MM.1S (cell line): ENCODE measurements at regions not wholly inside any gene's neighbourhood (a gene's known extent, or its start where the extent isn't known, plus 50 kb on each side); places are given as distances from the start of the nearest gene placed in this dataset.

ENCODE experiments used
- DNase-seq: peaks from one replicate; pipeline ENCODE4 v3.0.0-alpha.2; 2015
- H2AFZ ChIP-seq: fragments of 300-600 bp; sonication (generic); 2 replicates; pipeline ENCODE4 v1.6.0; 2016; ENCODE audit warnings: antibody characterized with exemption, low read length
- H3F3A ChIP-seq: fragments of 300-600 bp; sonication (generic); 2 replicates; pipeline ENCODE4 v1.6.1; 2016; ENCODE audit warnings: mild to moderate bottlenecking, antibody characterized with exemption, low read length, moderate library complexity, mixed read lengths; ENCODE audit not compliant: insufficient read depth
- H3K27ac ChIP-seq: fragments of 300-600 bp; sonication (generic); 2 replicates; pipeline ENCODE4 v1.5.1; 2016; ENCODE audit warnings: mild to moderate bottlenecking, low read length
- H3K27me3 ChIP-seq: fragments of 300-600 bp; sonication (generic); replicated peaks from 2 replicates; pipeline ENCODE4 v1.6.0; 2016; ENCODE audit warnings: low read length; ENCODE audit not compliant: insufficient read depth
- H3K36me3 ChIP-seq: fragments of 300-600 bp; sonication (generic); replicated peaks from 2 replicates; pipeline ENCODE4 v1.6.1; 2016; ENCODE audit warnings: mild to moderate bottlenecking, low read length, mixed read lengths; ENCODE audit not compliant: insufficient read depth
- H3K4me1 ChIP-seq: fragments of 300-600 bp; sonication (generic); 2 replicates; pipeline ENCODE4 v1.6.1; 2016; ENCODE audit warnings: low read length, mixed read lengths
- H3K4me2 ChIP-seq: fragments of 300-600 bp; sonication (generic); 2 replicates; pipeline ENCODE4 v1.6.0; 2016; ENCODE audit warnings: low read depth, low read length
- H3K4me3 ChIP-seq: fragments of 300-600 bp; sonication (generic); 2 replicates; pipeline ENCODE4 v1.5.1; 2016; ENCODE audit warnings: low read length, mixed read lengths
- H3K79me2 ChIP-seq: fragments of 300-600 bp; sonication (generic); 2 replicates; pipeline ENCODE4 v1.6.1; 2016; ENCODE audit warnings: mixed run types, low read length, mixed read lengths
- H3K9ac ChIP-seq: fragments of 300-600 bp; sonication (generic); 2 replicates; pipeline ENCODE4 v1.6.1; 2016; ENCODE audit warnings: low read length, mixed read lengths
- H3K9me2 ChIP-seq: fragments of 300-600 bp; sonication (generic); replicated peaks from 2 replicates; pipeline ENCODE4 v1.6.1; 2016; ENCODE audit warnings: mild to moderate bottlenecking, low read length, mixed read lengths; ENCODE audit not compliant: insufficient read depth
- H3K9me3 ChIP-seq: fragments of 300-600 bp; sonication (generic); replicated peaks from 2 replicates; pipeline ENCODE4 v1.6.1; 2016; ENCODE audit warnings: mild to moderate bottlenecking, low read length, mixed read lengths; ENCODE audit not compliant: insufficient read depth
- H4K20me1 ChIP-seq: fragments of 300-600 bp; sonication (generic); 2 replicates; pipeline ENCODE4 v1.6.1; 2016; ENCODE audit warnings: mild to moderate bottlenecking, low read length, moderate library complexity, mixed read lengths; ENCODE audit not compliant: insufficient read depth
- CTCF ChIP-seq: fragments of 300-600 bp; sonication (generic); IDR thresholded peaks from 2 replicates; pipeline ENCODE4 v1.5.1; 2016; ENCODE audit warnings: antibody characterized with exemption, low read length, mixed read lengths
- EZH2 ChIP-seq: fragments of 300-600 bp; sonication (generic); optimal IDR thresholded peaks from 2 replicates; pipeline ENCODE3; 2017; ENCODE audit warnings: low read depth, mild to moderate bottlenecking, antibody characterized with exemption, low read length, mixed read lengths
- EZH2phosphoT487 ChIP-seq: fragments of 300-600 bp; sonication (generic); IDR thresholded peaks from 2 replicates; pipeline ENCODE4 v1.6.1; 2018; ENCODE audit warnings: antibody characterized with exemption, low read length

GRCh38 chrX:3815896-3816664 is 102.6 kb upstream of the PRKX start:
- no peaks in the 10 kb centered on the region for H3K9me2 ChIP-seq
- H3K4me1 ChIP-seq = 0 out of 2 replicates have a peak, but pooled peaks cover 6% of the 10 kb centered on the region
- no peaks in the 10 kb centered on the region for H3K27me3 ChIP-seq
- no peaks in the 10 kb centered on the region for H4K20me1 ChIP-seq
- DNase-seq = peak; percentile 34
- TF ChIP-seq EZH2 (no peak), EZH2phosphoT487 (no peak), CTCF (no peak)
- H3K79me2 ChIP-seq = no peaks in the 10 kb centered on the region
- H3K9ac ChIP-seq = peak overlapping the region; percentile 90
- no peak overlapping the region for H2AFZ ChIP-seq
- peak overlapping the region; percentile 78 for H3K4me2 ChIP-seq
- H3K9me3 ChIP-seq = no peaks in the 10 kb centered on the region
- peak overlapping the region; percentile 95 for H3K27ac ChIP-seq
- peaks cover 25% of the 10 kb centered on the region for H3F3A ChIP-seq
- peak overlapping the region; percentile 71 for H3K4me3 ChIP-seq
- no peaks in the 10 kb centered on the region for H3K36me3 ChIP-seq

GRCh38 chrX:3811331-3812311 is 98.2 kb upstream of the PRKX start:
- Histone ChIP-seq H3K9ac (no peak overlapping the region), H3K4me2 (peak overlapping the region; percentile 41; the same call in 1 of the 2 replicates), H3K36me3 (no peaks in the 10 kb centered on the region), H3K79me2 (no peaks in the 10 kb centered on the region), H3K9me2 (no peaks in the 10 kb centered on the region), H2AFZ (no peak overlapping the region), H3K27ac (peak overlapping the region; percentile 51; the same call in 1 of the 2 replicates), H3K4me1 (no peaks in the 10 kb centered on the region), H3K27me3 (no peaks in the 10 kb centered on the region), H3F3A (peaks cover 15% of the 10 kb centered on the region), H3K9me3 (no peaks in the 10 kb centered on the region), H3K4me3 (no peak overlapping the region; the same call in 1 of the 2 replicates), H4K20me1 (no peaks in the 10 kb centered on the region)
- peak; percentile 54 for TF ChIP-seq CTCF
- TF ChIP-seq EZH2phosphoT487 = no peak
- no peak for TF ChIP-seq EZH2
- DNase-seq = peak; percentile 62

GRCh38 chrX:3807906-3808305 is 94.5 kb upstream of the PRKX start:
- Histone ChIP-seq H3K4me3 (no peak overlapping the region), H3K9me3 (no peaks in the 10 kb centered on the region), H4K20me1 (no peaks in the 10 kb centered on the region), H3K4me2 (no peak overlapping the region), H3K4me1 (no peaks in the 10 kb centered on the region), H3K79me2 (no peaks in the 10 kb centered on the region), H3K9ac (no peak overlapping the region), H3K36me3 (no peaks in the 10 kb centered on the region), H3K9me2 (no peaks in the 10 kb centered on the region), H3K27ac (no peak overlapping the region), H2AFZ (no peak overlapping the region), H3F3A (peaks cover 9% of the 10 kb centered on the region; the same call in 1 of the 2 replicates), H3K27me3 (no peaks in the 10 kb centered on the region)
- no peak for DNase-seq
- no peak for TF ChIP-seq EZH2phosphoT487
- no peak for TF ChIP-seq CTCF
- TF ChIP-seq EZH2 = no peak
